Retina (tissue), 1 donor: ENCODE measurements at regions not wholly inside any gene's neighbourhood (a gene's known extent, or its start where the extent isn't known, plus 50 kb on each side); places are given as distances from the start of the nearest gene placed in this dataset.

Source experiments
- DNase-seq: peaks from one replicate; pipeline ENCODE4 v3.0.0-alpha.2; 2016

GRCh38 chr4:25580633-25581467, 74.8 kb upstream of the SLC34A2 start:
- peak; percentile 33 for DNase-seq

GRCh38 chr4:25585901-25586523, 69.6 kb upstream of the SLC34A2 start:
- peak; percentile 46 for DNase-seq

GRCh38 chr4:25588206-25588605, 67.4 kb upstream of the SLC34A2 start:
- peak; percentile 81 for DNase-seq

GRCh38 chr4:25590171-25590570, 65.5 kb upstream of the SLC34A2 start:
- no peak for DNase-seq

GRCh38 chr4:25592736-25593135, 62.9 kb upstream of the SLC34A2 start:
- no peak for DNase-seq
